Prostate gland (tissue), 2 donors: ENCODE measurements at regions not wholly inside any gene's neighbourhood (a gene's known extent, or its start where the extent isn't known, plus 50 kb on each side); places are given as distances from the start of the nearest gene placed in this dataset.

Source experiments
- DNase-seq: peaks from one replicate; pipeline ENCODE4 v3.0.0-alpha.2; 2019; ENCODE audit warnings: low spot score
- H3K27ac ChIP-seq, 2 donors: fragments of 200-600 bp; sonication (generic); 2 replicates each; pipeline ENCODE4 v1.5.1; 2017 to 2019
- H3K27me3 ChIP-seq: fragments of 200-600 bp; sonication (generic); replicated peaks from 2 replicates; pipeline ENCODE4 v1.5.1; 2019; ENCODE audit not compliant: insufficient read depth
- H3K36me3 ChIP-seq, 2 donors: fragments of 200-600 bp; sonication (generic); 1 replicate in 1 of 2; 2 replicates in 1 of 2; pipeline versions ENCODE4 v1.5.1 to v1.8.1; 2017 to 2019
- H3K4me1 ChIP-seq: fragments of 200-600 bp; sonication (generic); replicated peaks from 2 replicates; pipeline ENCODE4 v1.5.1; 2019
- H3K4me3 ChIP-seq, 2 donors: fragments of 200-600 bp; sonication (generic); 2 replicates each; pipeline ENCODE4 v1.5.1; 2017 to 2019
- H3K9me3 ChIP-seq: fragments of 200-600 bp; sonication (generic); 2 replicates; pipeline ENCODE4 v1.5.1; 2017
- POLR2A ChIP-seq: fragments of 450-650 bp; IDR thresholded peaks from one replicate; pipeline ENCODE4 v1.6.1; 2016; ENCODE audit warnings: antibody characterized with exemption, mild to moderate bottlenecking
- POLR2AphosphoS5 ChIP-seq: sonication (generic); formaldehyde crosslinking; IDR thresholded peaks from one replicate; pipeline ENCODE4 v1.6.1; 2017; ENCODE audit warnings: antibody characterized with exemption
- WGBS: methylation state at CpG from one replicate; pipeline ENCODE4 v1.1.5; 2018; 5-methylcytosine and 5-hydroxymethylcytosine counted together
- intact Hi-C: fragments of 100-400 bp; cut with DNase I; formaldehyde crosslinking; loops from one replicate; pipeline ENCODE4 v1.14.2; 2022
- TF ChIP-seq, protein P1 (sequence below), 4 experiments: fragments of 200-600 bp in 2 of 4; fragments of 450-650 bp in 2 of 4; sonication (generic) in 2 of 4; IDR thresholded peaks; 1 replicate in 3 of 4; 2 replicates in 1 of 4; pipeline ENCODE4 v1.5.1; 2016 to 2019; ENCODE audit warnings: antibody characterized with exemption in 4 of 4, mild to moderate bottlenecking in 2 of 4, moderate library complexity in 2 of 4

- intact Hi-C loops = no loop called here
- Histone ChIP-seq H3K36me3 (no peaks in the 10 kb centered on the region), H3K4me1 (no peaks in the 10 kb centered on the region), H3K4me3 (no peak overlapping the region), H3K27ac (no peak overlapping the region), H3K9me3 (no peaks in the 10 kb centered on the region), H3K27me3 (no peaks in the 10 kb centered on the region)
- no peak for TF ChIP-seq POLR2AphosphoS5
- 2% methylated on average over 2 of the region's 2 CpGs for WGBS
- DNase-seq = no peak
These were observed 507.9 kb upstream of the NRG3 start for GRCh38 chr10:81367132-81367531.

DNA sequence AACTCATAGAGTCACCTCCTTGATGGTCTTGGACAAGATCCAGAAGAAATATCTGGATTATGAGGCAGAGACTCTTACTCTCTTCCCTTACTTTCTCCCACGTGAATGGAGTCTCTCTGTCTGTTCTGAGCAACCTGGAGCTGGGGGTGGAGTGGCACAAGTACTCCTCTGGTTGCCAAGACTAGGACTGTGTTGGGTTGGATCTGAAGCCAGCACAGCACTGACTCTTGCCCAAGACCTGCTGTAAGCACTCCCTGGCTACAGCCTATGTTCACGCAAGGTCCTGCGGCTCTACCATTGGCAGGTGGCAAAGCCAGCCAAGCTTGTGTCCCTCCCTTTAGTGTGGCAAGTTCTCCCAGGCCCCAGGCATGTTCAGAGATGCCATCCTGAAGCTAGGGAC is 488.2 kb upstream of the NRG3 start:
- Histone ChIP-seq H3K36me3 (no peaks in the 10 kb centered on the region), H3K4me3 (no peak overlapping the region), H3K4me1 (no peaks in the 10 kb centered on the region), H3K9me3 (no peaks in the 10 kb centered on the region), H3K27ac (no peak overlapping the region), H3K27me3 (no peaks in the 10 kb centered on the region)
- intact Hi-C loops = no loop called here
- TF ChIP-seq POLR2A (no peak), POLR2AphosphoS5 (no peak)
- WGBS = 78% methylated on average over 3 of the region's 3 CpGs
- DNase-seq = no peak

DNA sequence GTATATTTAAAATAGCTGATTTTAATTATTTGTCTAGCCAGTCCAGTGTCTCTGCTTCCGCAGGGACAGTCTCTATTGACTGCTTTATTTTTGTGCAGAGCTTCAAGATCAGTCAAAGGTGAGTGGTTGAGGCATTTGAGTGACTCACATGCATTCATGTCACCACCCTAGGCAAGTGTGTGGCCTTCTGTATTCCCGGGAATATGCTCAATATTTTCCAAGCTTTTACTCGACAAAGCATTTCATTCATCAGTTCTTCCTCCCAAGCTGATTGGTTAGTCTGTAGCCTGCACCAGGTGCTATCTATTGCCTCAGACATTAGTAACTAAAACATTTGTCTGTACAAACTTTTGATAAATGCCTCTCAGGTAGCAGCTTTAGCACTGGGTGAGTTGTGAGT is 471.5 kb upstream of the NRG3 start:
- no peaks in the 10 kb centered on the region for H3K27me3 ChIP-seq
- intact Hi-C loops = no loop called here
- WGBS = 97% methylated on average over 3 of the region's 3 CpGs
- no peak overlapping the region for H3K4me3 ChIP-seq
- H3K9me3 ChIP-seq = no peaks in the 10 kb centered on the region
- H3K4me1 ChIP-seq = no peaks in the 10 kb centered on the region
- H3K27ac ChIP-seq = no peak overlapping the region
- no peaks in the 10 kb centered on the region for H3K36me3 ChIP-seq
- DNase-seq = no peak
- TF ChIP-seq, protein P1, sequence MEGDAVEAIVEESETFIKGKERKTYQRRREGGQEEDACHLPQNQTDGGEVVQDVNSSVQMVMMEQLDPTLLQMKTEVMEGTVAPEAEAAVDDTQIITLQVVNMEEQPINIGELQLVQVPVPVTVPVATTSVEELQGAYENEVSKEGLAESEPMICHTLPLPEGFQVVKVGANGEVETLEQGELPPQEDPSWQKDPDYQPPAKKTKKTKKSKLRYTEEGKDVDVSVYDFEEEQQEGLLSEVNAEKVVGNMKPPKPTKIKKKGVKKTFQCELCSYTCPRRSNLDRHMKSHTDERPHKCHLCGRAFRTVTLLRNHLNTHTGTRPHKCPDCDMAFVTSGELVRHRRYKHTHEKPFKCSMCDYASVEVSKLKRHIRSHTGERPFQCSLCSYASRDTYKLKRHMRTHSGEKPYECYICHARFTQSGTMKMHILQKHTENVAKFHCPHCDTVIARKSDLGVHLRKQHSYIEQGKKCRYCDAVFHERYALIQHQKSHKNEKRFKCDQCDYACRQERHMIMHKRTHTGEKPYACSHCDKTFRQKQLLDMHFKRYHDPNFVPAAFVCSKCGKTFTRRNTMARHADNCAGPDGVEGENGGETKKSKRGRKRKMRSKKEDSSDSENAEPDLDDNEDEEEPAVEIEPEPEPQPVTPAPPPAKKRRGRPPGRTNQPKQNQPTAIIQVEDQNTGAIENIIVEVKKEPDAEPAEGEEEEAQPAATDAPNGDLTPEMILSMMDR (IDR thresholded peaks at IDR 0.05) = no peak
- TF ChIP-seq POLR2AphosphoS5 (no peak), POLR2A (no peak)

DNA sequence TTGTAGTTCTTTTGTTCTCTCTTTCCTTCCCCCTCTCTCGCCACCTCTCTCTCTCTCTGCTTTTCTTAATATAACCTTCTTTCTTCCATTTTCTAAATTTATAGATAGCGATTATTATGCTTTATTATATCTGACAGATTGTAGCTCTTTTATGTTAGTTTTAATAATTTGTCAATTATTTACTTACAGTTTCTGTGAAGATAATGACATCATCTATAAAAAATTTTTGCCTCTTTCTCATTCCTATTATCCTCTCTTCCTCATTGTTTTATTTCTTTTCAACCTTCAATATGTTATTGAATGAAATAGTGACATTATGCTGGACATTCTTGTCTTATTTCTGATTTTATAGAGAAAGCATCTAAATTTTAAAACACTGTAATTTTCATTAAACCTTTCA is 469.6 kb upstream of the NRG3 start:
- no peak for DNase-seq
- TF ChIP-seq POLR2A (no peak), POLR2AphosphoS5 (no peak)
- TF ChIP-seq, protein P1 (IDR thresholded peaks at IDR 0.05) = no peak
- intact Hi-C loops = no loop called here
- H3K27ac ChIP-seq = no peak overlapping the region
- 96% methylated on average over 2 of the region's 2 CpGs for WGBS
- no peaks in the 10 kb centered on the region for H3K36me3 ChIP-seq
- H3K4me1 ChIP-seq = no peaks in the 10 kb centered on the region
- H3K27me3 ChIP-seq = no peaks in the 10 kb centered on the region
- H3K4me3 ChIP-seq = no peak overlapping the region
- H3K9me3 ChIP-seq = no peaks in the 10 kb centered on the region

DNA sequence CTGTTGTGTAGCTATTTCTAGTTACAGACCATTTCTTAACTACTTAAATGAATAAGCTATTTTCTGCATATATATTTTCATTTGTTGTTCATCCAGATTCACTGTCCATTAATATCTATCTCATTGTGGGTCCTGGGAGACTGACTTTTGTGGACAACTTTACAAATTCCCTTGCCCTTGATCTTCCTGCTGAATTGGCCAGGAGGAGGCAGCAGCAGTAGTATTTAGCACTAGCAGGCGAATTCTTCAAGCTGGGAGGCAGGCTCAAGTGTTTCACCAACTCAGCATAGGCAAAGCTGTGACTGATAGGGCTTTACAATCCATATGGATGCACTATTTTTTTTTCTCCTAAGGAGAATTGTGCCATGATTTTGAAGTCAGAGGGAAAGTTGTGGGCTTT is 461.0 kb upstream of the NRG3 start:
- no peaks in the 10 kb centered on the region for H3K36me3 ChIP-seq
- H3K27me3 ChIP-seq = no peaks in the 10 kb centered on the region
- WGBS = 15% methylated on average over 1 of the region's 1 CpG
- H3K4me3 ChIP-seq = no peak overlapping the region
- DNase-seq = no peak
- no peaks in the 10 kb centered on the region for H3K9me3 ChIP-seq
- no peaks in the 10 kb centered on the region for H3K4me1 ChIP-seq
- H3K27ac ChIP-seq = no peak overlapping the region
- TF ChIP-seq, protein P1 (IDR thresholded peaks at IDR 0.05) = no peak
- intact Hi-C loops = no loop called here

- Histone ChIP-seq H3K27me3 (no peaks in the 10 kb centered on the region), H3K4me1 (no peaks in the 10 kb centered on the region), H3K36me3 (no peaks in the 10 kb centered on the region), H3K9me3 (no peaks in the 10 kb centered on the region), H3K4me3 (no peak overlapping the region), H3K27ac (no peak overlapping the region)
- TF ChIP-seq, protein P1 (IDR thresholded peaks at IDR 0.05) = no peak
- TF ChIP-seq POLR2A (no peak), POLR2AphosphoS5 (no peak)
- intact Hi-C loops = no loop called here
- no peak for DNase-seq
These were observed 448.3 kb upstream of the NRG3 start for GRCh38 chr10:81426722-81427121.
